ENCODE measurements at regions not wholly inside any gene's neighbourhood (a gene's known extent, or its start where the extent isn't known, plus 50 kb on each side); places are given as distances from the start of the nearest gene placed in this dataset.
A peak's percentile ranks its signal among the peaks of the same experiment; 100 is the strongest.

DNA sequence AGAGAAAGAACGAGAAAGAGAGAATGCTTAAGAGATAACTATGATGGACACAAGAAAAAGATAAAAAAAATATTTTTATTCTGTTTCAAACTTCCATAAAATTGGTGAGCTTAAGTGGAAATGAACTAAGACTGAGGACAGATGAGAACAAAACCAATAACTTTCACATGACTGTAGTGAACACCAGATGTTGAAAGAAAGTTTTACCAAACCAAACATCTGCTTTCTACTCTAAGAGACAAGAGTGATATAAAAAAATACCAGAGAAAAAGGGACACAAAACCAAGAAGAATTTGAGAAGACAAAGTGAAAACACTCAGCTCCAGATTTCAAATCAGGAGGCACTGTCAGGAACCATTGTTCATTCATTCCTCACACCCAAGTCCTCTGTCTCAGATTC is 147.9 kb downstream of the IMPG2 start:
- DNase-seq: no peak

DNA sequence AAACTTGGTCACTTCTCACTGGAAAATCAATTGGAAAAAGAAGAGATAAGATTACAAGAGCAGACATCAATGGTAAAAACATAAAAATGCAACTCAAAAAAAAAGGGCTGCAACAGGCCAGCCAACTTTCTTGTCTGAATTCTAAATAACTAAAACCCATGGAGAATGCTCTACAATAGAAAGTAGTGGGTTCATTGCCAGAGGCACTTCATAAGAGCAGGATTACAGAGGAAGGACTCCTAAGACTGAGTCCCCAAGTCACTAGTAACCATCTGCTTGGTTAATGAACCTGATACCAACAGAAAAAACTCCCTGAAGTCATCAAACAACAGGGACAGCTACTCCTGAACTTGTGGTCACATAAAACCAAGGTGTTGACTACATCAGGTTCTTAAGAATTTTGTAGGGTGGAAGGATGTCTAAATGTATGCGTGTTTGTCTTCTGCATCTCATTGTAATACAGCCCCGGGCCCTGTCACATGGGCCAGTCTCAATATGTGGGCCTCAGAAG is 148.6 kb downstream of the IMPG2 start:
- DNase-seq: peak in 1 of 3 donors; percentile 49

GRCh38 chr3:101170806-101171558 is 149.4 kb downstream of the IMPG2 start:
- DNase-seq: no peak

GRCh38 chr3:101170062-101170771 is 150.2 kb downstream of the IMPG2 start:
- no peak for DNase-seq

- DNase-seq: no peak
Measured at GRCh38 chr3:101169516-101169915, 150.9 kb downstream of the IMPG2 start.

GRCh38 chr3:101167376-101167775 is 153.0 kb downstream of the IMPG2 start:
- no peak for DNase-seq

- DNase-seq: no peak
Measured at GRCh38 chr3:101166150-101166549, 154.2 kb downstream of the IMPG2 start.

GRCh38 chr3:101163554-101163953 is 156.8 kb downstream of the IMPG2 start:
- no peak for DNase-seq

GRCh38 chr3:101159478-101159877 is 160.9 kb downstream of the IMPG2 start:
- no peak for DNase-seq

DNA sequence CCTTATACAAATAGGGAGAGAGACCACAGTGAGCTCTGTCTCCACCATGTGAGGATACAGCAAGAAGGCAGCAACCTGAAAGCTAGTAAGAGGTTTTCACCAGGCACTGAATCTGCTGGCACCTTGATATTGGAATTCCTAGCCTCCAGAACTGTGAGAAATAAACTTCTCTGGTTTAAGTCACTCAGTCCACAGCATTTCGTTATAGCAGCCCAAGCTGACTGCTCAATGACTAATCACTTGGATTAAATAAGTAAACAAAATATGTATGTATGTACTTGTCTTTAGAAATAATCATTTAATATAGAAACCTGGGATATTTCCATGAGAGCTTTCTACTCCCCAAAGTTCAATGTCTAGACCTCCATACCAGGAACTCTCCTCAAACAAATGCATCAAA is 162.0 kb downstream of the IMPG2 start:
- DNase-seq: no peak

- no peak for DNase-seq
Measured at GRCh38 chr3:101156787-101157345, 163.5 kb downstream of the IMPG2 start.

DNA sequence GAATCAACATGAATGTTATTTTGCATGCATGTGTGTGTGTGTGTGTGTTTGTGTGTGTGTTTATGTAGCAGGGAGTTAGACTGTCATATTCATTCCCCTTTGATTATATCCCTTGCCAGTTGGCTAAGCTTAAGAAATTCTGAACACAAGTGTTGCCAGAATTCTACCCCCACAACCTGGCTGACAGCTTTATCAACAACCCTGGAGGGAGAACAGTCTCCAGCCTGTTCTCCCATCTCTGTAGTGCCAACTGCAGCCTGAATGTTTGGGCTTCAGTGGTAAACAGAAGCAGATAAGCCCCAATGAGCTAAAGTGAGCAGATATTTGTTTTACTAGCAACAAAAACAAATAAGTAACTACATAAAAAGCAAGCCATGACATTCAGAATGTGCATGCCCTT is 162.6 kb upstream of the ABI3BP start:
- DNase-seq: no peak

DNA sequence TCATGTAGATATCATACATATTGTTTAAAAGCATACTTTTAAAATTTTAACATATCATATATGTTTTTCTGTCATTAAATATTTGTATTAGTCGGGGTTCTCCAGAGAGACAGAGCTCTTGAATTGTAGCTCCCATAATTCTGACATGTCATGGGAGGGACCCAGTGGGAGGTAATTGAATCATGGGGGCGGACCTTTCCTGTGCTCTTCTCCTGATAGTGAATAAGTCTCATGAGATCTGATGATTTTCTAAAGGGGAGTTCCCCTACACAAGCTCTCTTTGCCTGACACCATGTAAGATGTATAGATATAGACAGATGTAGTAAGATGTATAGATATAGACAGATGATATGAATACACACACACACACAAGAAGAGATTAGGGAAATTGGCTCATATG is 161.2 kb upstream of the ABI3BP start:
- DNase-seq: no peak

GRCh38 chr3:101151286-101151913 is 158.2 kb upstream of the ABI3BP start:
- DNase-seq: peak in 1 of 3 donors; percentile 30

DNA sequence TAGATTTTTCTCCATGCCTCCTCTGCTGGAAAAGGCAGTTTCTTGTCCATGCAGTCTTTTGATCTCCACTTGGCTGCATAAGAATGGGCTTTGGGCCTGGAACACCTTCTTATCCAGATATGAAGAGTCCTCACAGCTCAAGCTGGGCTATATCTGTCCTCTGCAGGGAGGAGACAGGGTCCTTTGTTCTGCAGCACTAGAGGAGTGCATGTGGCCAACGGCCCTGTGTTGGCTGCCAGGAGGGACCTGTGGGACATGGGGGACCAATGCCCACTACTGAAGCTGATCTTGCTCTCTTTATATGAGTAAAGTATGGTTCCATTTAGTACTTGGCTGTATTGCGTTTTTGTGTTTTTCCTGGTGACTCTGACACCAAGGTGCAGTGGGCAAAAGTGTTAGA is 157.3 kb upstream of the ABI3BP start:
- DNase-seq: no peak

DNA sequence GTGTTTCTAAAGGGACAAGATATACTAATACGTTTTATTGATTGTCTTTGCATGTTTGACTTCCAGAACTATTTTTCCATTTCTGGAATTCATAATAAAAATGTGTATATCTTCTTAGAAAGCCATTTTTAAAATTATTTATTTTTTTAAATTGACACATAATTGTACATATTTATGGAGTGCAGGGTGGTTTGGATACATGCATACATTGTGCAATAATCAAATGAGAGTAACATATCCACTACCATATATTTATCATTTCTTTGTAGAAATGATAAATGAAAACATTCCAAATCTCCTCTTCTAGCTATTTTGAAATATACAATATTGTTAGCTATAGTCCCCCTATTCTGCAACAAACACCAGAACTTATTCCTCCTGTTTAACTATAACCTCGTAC is 156.5 kb upstream of the ABI3BP start:
- DNase-seq: no peak

GRCh38 chr3:101149251-101149650 is 156.0 kb upstream of the ABI3BP start:
- DNase-seq: peak in 1 of 3 donors; percentile 54

DNA sequence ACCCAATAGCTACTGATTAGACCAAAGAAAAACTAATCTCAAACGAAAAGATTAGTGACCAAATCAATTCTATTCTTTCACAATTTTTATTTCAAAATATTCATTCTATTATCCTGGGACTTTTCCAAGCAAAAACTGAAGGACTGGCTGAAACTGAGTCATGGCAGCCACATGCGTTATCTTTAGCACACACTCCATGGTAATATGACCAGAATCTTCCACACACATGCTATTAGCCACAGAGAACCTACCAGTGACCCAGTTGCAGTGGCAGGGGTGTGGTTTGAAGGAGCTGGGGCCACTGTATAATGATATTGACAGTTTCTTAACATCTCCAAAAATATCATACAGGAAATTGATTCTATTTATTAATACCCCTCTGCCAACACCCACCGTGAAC is 154.8 kb upstream of the ABI3BP start:
- no peak for DNase-seq

DNA sequence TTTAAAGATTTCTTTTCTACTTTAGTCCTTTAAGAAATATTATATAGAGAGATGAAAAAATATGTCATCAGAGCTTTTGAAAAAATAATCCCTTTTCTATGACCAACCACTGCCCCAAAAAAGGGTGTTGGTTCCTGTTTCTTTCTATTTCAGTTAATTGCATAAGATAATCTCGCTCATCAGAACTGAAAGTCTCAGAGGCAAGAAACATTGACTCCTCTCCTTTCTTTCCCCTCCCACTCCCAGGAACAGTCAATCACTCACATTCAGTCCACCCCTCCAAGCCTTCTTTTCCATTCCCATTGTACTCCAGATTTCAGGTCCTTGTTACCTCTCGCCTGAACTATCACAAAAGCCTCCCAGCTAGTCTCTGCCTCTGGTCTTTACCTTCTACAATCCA is 153.7 kb upstream of the ABI3BP start:
- no peak for DNase-seq

GRCh38 chr3:101144105-101144504 is 150.9 kb upstream of the ABI3BP start:
- no peak for DNase-seq

GRCh38 chr3:101143012-101143411 is 149.8 kb upstream of the ABI3BP start:
- peak; percentile 25 to 79 (median 64) for DNase-seq

DNA sequence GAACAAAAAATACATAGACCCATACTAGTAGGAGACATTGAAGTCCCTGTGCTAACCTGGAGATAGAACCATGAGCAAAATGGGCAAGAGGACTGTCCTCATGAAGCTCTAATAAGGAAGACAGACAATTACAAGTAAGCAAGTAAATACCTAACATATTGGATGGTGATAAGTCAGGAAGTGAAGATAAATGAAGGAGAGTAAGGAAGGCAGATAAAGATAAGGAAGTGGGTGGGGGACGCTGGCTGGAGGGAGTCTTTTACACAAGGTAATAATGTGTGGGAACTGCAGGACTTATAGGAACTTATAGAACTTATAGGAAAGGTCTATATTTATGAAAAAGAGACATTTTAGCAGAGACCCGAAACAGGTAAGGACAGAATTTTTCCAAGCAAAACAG is 148.9 kb upstream of the ABI3BP start:
- no peak for DNase-seq

GRCh38 chr3:101141135-101141534 is 147.9 kb upstream of the ABI3BP start:
- no peak for DNase-seq
